Epithelial cell of esophagus (primary cell): ENCODE measurements at regions not wholly inside any gene's neighbourhood (a gene's known extent, or its start where the extent isn't known, plus 50 kb on each side); places are given as distances from the start of the nearest gene placed in this dataset.

Experiments used
- DNase-seq: peaks from one replicate; pipeline ENCODE4 v3.0.0; 2010; ENCODE audit warnings: low read depth
- H3K4me3 ChIP-seq: 2 replicates; pipeline ENCODE4 v1.5.1; 2011; ENCODE audit warnings: mild to moderate bottlenecking, low read length, control low read depth
- CTCF ChIP-seq: IDR thresholded peaks from 2 replicates; pipeline ENCODE4 v1.5.1; 2011; ENCODE audit warnings: low read depth, mild to moderate bottlenecking, low read length, control low read depth, inconsistent platforms; ENCODE audit not compliant: insufficient read depth; ENCODE audit errors: missing control alignments

GRCh38 chr17:31663576-31663975, 195.5 kb downstream of the COPRS start:
- H3K4me3 ChIP-seq: no peak overlapping the region
- peak; percentile 20 for DNase-seq
- no peak for TF ChIP-seq CTCF

GRCh38 chr17:31660684-31661083, 198.4 kb downstream of the COPRS start:
- no peak overlapping the region for H3K4me3 ChIP-seq
- DNase-seq: no peak
- TF ChIP-seq CTCF: no peak

GRCh38 chr17:31657876-31658275, 201.2 kb downstream of the COPRS start:
- DNase-seq: no peak
- no peak for TF ChIP-seq CTCF

GRCh38 chr17:31654936-31655335, 204.1 kb downstream of the COPRS start:
- DNase-seq: peak; percentile 97
- no peak for TF ChIP-seq CTCF
- H3K4me3 ChIP-seq: no peak overlapping the region

More at GRCh38 chr17:31657876-31658275, 201.2 kb downstream of the COPRS start:
- no peak overlapping the region for H3K4me3 ChIP-seq

GRCh38 chr17:31653691-31654090, 205.4 kb downstream of the COPRS start:
- DNase-seq: no peak
- no peak for TF ChIP-seq CTCF
- no peak overlapping the region for H3K4me3 ChIP-seq

- no peak overlapping the region for H3K4me3 ChIP-seq
- no peak for DNase-seq
- no peak for TF ChIP-seq CTCF
Observed at GRCh38 chr17:31650756-31651520, 208.1 kb downstream of the COPRS start.

GRCh38 chr17:31649302-31649701, 209.7 kb downstream of the COPRS start:
- TF ChIP-seq CTCF: no peak

More at GRCh38 chr17:31649302-31649701, 209.7 kb downstream of the COPRS start:
- H3K4me3 ChIP-seq: no peak overlapping the region
- peak; percentile 52 for DNase-seq
